Ovary (tissue), 3 donors: ENCODE measurements at regions not wholly inside any gene's neighbourhood (a gene's known extent, or its start where the extent isn't known, plus 50 kb on each side); places are given as distances from the start of the nearest gene placed in this dataset.

Source experiments
- EP300 ChIP-seq: sonication (generic); formaldehyde crosslinking; IDR thresholded peaks from one replicate; pipeline ENCODE4 v1.6.1; 2017; ENCODE audit warnings: antibody characterized with exemption
- POLR2A ChIP-seq: fragments of 450-650 bp; IDR thresholded peaks from one replicate; pipeline ENCODE4 v1.6.1; 2017; ENCODE audit warnings: antibody characterized with exemption, mild to moderate bottlenecking, moderate library complexity
- TF ChIP-seq, protein P1 (sequence below), 3 donors: fragments of 450-650 bp in 2 of 3; fragments of 200-600 bp in 1 of 3; IDR thresholded peaks; one replicate each; pipeline versions ENCODE4 v1.5.1 to v1.8.0; 2016 to 2022; ENCODE audit warnings: antibody characterized with exemption in 3 of 3, mild to moderate bottlenecking in 1 of 3
- donor health status: DM: no; HTN: no; CAD: no.

DNA sequence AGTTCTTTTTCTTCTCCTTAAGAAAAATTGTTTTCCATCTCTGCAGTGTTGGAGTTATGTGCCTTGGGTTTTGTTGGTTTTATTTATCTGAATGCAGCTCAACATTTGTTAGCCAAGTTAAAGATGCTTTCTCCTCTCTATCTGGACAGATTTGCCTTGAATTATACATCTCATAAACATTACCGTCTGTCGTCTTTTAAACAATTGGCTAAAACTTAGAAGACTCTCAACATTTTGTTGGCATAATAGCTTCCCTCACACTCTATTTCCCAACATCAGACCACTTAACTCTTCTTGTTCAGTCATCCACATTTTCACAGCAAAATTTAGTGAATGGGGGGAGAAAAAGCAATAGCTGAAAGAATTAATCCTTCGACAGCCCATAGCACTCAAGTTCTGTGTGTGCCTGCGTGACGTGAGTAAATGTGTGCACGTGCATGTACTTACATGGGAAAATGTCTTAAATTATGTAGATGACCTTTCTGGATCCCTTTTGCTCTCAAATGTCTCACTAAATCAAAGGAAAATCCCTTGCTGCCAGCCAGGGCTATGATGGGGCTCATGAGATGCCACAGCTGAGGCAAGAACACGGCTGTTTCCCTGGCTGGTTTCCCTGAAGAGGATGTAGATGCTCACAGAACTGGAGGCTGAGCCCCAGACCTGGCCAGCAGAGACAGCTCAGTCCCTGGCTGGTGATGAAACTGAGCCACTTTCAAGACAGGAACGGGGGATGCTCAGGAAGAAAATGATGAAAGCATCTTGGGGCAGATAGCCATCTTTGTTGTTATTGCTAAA, 382.2 kb downstream of the FBXW7 start:
- TF ChIP-seq, protein P1, sequence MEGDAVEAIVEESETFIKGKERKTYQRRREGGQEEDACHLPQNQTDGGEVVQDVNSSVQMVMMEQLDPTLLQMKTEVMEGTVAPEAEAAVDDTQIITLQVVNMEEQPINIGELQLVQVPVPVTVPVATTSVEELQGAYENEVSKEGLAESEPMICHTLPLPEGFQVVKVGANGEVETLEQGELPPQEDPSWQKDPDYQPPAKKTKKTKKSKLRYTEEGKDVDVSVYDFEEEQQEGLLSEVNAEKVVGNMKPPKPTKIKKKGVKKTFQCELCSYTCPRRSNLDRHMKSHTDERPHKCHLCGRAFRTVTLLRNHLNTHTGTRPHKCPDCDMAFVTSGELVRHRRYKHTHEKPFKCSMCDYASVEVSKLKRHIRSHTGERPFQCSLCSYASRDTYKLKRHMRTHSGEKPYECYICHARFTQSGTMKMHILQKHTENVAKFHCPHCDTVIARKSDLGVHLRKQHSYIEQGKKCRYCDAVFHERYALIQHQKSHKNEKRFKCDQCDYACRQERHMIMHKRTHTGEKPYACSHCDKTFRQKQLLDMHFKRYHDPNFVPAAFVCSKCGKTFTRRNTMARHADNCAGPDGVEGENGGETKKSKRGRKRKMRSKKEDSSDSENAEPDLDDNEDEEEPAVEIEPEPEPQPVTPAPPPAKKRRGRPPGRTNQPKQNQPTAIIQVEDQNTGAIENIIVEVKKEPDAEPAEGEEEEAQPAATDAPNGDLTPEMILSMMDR (IDR thresholded peaks at IDR 0.05) = no peak
- TF ChIP-seq POLR2A (no peak), EP300 (no peak)
